Smooth muscle cell (in vitro differentiated cells): ENCODE measurements at regions not wholly inside any gene's neighbourhood (a gene's known extent, or its start where the extent isn't known, plus 50 kb on each side); places are given as distances from the start of the nearest gene placed in this dataset.

Experiments
- DNase-seq: peaks from one replicate; lab custom pipeline; 2025; ENCODE audit not compliant: unreplicated experiment; lab: John Stamatoyannopoulos, UW
- H2AFZ ChIP-seq: fragments of 200-600 bp; sonication (generic); 2 replicates; pipeline ENCODE4 v1.6.0; 2016; ENCODE audit warnings: antibody characterized with exemption, low read depth, mild to moderate bottlenecking
- H3F3A ChIP-seq: fragments of 200-600 bp; sonication (generic); 2 replicates; pipeline ENCODE4 v1.6.0; 2017; ENCODE audit warnings: antibody characterized with exemption, low read depth
- H3K27ac ChIP-seq: fragments of 200-600 bp; sonication (generic); 2 replicates; pipeline ENCODE4 v1.5.1; 2016; ENCODE audit warnings: low read depth, mild to moderate bottlenecking
- H3K27me3 ChIP-seq: fragments of 200-600 bp; sonication (generic); 2 replicates; pipeline ENCODE4 v1.6.1; 2016; ENCODE audit warnings: low read depth, mild to moderate bottlenecking
- H3K36me3 ChIP-seq: fragments of 200-600 bp; sonication (generic); 2 replicates; pipeline ENCODE4 v1.5.1; 2016; ENCODE audit warnings: low read depth
- H3K4me1 ChIP-seq: fragments of 200-600 bp; sonication (generic); 2 replicates; pipeline ENCODE4 v1.5.1; 2016; ENCODE audit warnings: low read depth
- H3K4me2 ChIP-seq: fragments of 200-600 bp; sonication (generic); 2 replicates; pipeline ENCODE4 v1.6.0; 2016; ENCODE audit warnings: mild to moderate bottlenecking
- H3K4me3 ChIP-seq: fragments of 200-600 bp; sonication (generic); 2 replicates; pipeline ENCODE4 v1.5.1; 2016; ENCODE audit warnings: mild to moderate bottlenecking
- H3K79me2 ChIP-seq: fragments of 200-600 bp; sonication (generic); 2 replicates; pipeline ENCODE4 v1.6.0; 2016; ENCODE audit warnings: low read depth, mild to moderate bottlenecking
- H3K9ac ChIP-seq: fragments of 200-600 bp; sonication (generic); 2 replicates; pipeline ENCODE4 v1.6.0; 2016; ENCODE audit warnings: low read depth
- H3K9me3 ChIP-seq: fragments of 200-600 bp; sonication (generic); replicated peaks from 2 replicates; pipeline ENCODE4 v1.5.1; 2016; ENCODE audit warnings: low read depth
- H4K20me1 ChIP-seq: fragments of 200-600 bp; sonication (generic); 2 replicates; pipeline ENCODE4 v1.6.0; 2016; ENCODE audit warnings: low read depth
- WGBS: methylation state at CpG from one replicate; pipeline ENCODE4 v1.1.7; 2016; ENCODE audit warnings: low lambda C conversion rate; 5-methylcytosine and 5-hydroxymethylcytosine counted together
- TF ChIP-seq, protein P1 (sequence below): fragments of 200-600 bp; sonication (generic); IDR thresholded peaks from 2 replicates; pipeline ENCODE4 v1.5.1; 2017; ENCODE audit warnings: borderline replicate concordance, mild to moderate bottlenecking, antibody characterized with exemption; ENCODE audit not compliant: insufficient read depth, poor library complexity, severe bottlenecking

GRCh38 chr3:106714400-106714799 is 662.8 kb upstream of the CCDC54 start:
- Histone ChIP-seq H2AFZ (no peak overlapping the region), H3K79me2 (no peaks in the 10 kb centered on the region), H3K27me3 (no peaks in the 10 kb centered on the region), H4K20me1 (no peaks in the 10 kb centered on the region), H3K36me3 (no peaks in the 10 kb centered on the region), H3K4me3 (no peak overlapping the region), H3K9ac (no peak overlapping the region), H3K27ac (no peak overlapping the region), H3K4me1 (peaks cover 6% of the 10 kb centered on the region), H3K4me2 (no peak overlapping the region), H3F3A (no peaks in the 10 kb centered on the region), H3K9me3 (no peaks in the 10 kb centered on the region)
- TF ChIP-seq, protein P1, sequence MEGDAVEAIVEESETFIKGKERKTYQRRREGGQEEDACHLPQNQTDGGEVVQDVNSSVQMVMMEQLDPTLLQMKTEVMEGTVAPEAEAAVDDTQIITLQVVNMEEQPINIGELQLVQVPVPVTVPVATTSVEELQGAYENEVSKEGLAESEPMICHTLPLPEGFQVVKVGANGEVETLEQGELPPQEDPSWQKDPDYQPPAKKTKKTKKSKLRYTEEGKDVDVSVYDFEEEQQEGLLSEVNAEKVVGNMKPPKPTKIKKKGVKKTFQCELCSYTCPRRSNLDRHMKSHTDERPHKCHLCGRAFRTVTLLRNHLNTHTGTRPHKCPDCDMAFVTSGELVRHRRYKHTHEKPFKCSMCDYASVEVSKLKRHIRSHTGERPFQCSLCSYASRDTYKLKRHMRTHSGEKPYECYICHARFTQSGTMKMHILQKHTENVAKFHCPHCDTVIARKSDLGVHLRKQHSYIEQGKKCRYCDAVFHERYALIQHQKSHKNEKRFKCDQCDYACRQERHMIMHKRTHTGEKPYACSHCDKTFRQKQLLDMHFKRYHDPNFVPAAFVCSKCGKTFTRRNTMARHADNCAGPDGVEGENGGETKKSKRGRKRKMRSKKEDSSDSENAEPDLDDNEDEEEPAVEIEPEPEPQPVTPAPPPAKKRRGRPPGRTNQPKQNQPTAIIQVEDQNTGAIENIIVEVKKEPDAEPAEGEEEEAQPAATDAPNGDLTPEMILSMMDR, result no peak
- no peak for DNase-seq

DNA sequence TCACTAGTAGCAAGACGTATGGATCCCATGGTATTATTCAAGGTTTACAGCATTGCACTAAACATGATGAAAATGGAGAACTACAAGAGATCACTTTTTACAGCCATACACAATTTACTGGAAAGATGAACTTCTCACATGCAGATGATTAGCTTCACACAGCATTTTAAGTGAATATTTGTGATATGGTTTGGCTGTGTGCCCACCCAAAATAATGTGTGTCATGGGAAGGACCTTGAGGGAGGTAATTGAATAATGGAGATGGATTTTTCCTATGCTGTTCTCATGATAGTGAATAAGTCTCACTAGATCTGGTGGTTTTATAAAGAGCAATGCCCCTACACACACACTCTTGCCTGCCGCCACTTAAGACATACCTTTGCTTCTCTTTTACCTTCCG is 662.0 kb upstream of the CCDC54 start:
- Histone ChIP-seq H3K27ac (no peak overlapping the region), H2AFZ (no peak overlapping the region), H3K79me2 (no peaks in the 10 kb centered on the region), H3K27me3 (no peaks in the 10 kb centered on the region), H3K36me3 (no peaks in the 10 kb centered on the region), H3K4me1 (peaks cover 6% of the 10 kb centered on the region), H3K9ac (no peak overlapping the region), H3K4me2 (no peak overlapping the region), H3K9me3 (no peaks in the 10 kb centered on the region), H3F3A (no peaks in the 10 kb centered on the region), H4K20me1 (no peaks in the 10 kb centered on the region), H3K4me3 (no peak overlapping the region)
- 94% methylated on average over 3 of the region's 3 CpGs for WGBS
- TF ChIP-seq, protein P1, result no peak
- no peak for DNase-seq

- TF ChIP-seq, protein P1, result no peak
- Histone ChIP-seq H4K20me1 (no peaks in the 10 kb centered on the region), H3K27ac (no peak overlapping the region), H3K4me2 (no peak overlapping the region), H3K4me1 (no peaks in the 10 kb centered on the region), H2AFZ (no peak overlapping the region), H3K9ac (no peak overlapping the region), H3K36me3 (no peaks in the 10 kb centered on the region), H3K9me3 (no peaks in the 10 kb centered on the region), H3K79me2 (no peaks in the 10 kb centered on the region), H3K27me3 (no peaks in the 10 kb centered on the region), H3K4me3 (no peak overlapping the region), H3F3A (no peaks in the 10 kb centered on the region)
- no peak for DNase-seq
- WGBS, result 94% methylated on average over 1 of the region's 1 CpG
These were observed 660.0 kb upstream of the CCDC54 start for GRCh38 chr3:106717178-106717780.

GRCh38 chr3:106719077-106719476 is 658.2 kb upstream of the CCDC54 start:
- Histone ChIP-seq H3F3A (no peaks in the 10 kb centered on the region), H3K27ac (no peak overlapping the region), H4K20me1 (no peaks in the 10 kb centered on the region), H3K4me2 (no peak overlapping the region), H3K9me3 (no peaks in the 10 kb centered on the region), H2AFZ (no peak overlapping the region), H3K36me3 (no peaks in the 10 kb centered on the region), H3K27me3 (no peaks in the 10 kb centered on the region), H3K9ac (no peak overlapping the region), H3K4me3 (no peak overlapping the region), H3K79me2 (no peaks in the 10 kb centered on the region), H3K4me1 (no peaks in the 10 kb centered on the region)
- TF ChIP-seq, protein P1, result no peak
- DNase-seq, result no peak
